ENCODE measurements at regions not wholly inside any gene's neighbourhood (a gene's known extent, or its start where the extent isn't known, plus 50 kb on each side); places are given as distances from the start of the nearest gene placed in this dataset.

DNA sequence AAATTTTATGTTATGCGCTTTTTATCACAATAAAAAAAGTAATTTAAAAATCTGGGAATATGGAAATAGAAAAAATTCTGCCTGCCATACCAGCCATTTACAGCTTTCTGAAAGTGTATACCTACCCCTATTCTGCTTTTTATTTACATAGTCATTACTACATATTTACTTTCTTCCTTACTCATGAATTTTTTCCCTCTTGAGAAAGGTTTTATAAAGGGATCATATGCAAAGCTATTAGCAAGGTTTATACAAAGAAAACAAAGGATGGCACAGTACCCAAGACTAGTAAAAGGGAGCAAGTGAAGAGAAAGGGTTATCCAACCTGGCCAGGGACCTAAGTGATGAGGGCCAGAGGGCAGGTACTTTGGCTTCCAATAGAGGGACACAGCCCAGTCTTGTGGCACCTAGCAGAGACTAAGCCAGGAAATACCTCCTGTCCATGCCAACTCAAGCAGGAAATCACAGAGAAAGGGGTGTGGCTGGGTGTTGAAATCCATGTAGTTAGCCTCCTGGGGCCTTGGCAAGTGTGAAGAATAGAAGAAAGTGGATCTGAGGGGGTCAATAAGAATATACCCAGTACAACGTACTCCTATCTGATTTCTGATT, 207.3 kb upstream of the VEGFC start:
- no peaks in the 10 kb centered on the region for H3K36me3 ChIP-seq
- no peaks in the 10 kb centered on the region for H3K9me3 ChIP-seq
- H3K4me1 ChIP-seq, result peaks cover 0 to 18% (median 0%) of the 10 kb centered on the region in 3 donors
- intact Hi-C loops (cut with DNase I), result no loop called here
- TF ChIP-seq POLR2A (IDR thresholded peaks at IDR 0.05), result no peak
- no peak for TF ChIP-seq CTCF (IDR thresholded peaks at IDR 0.05)
- no peak overlapping the region for H3K27ac ChIP-seq
- no peak for DNase-seq
- no peak overlapping the region for H3K4me3 ChIP-seq
- no peaks in the 10 kb centered on the region for H3K27me3 ChIP-seq
- WGBS, 2 donors, result 61 to 64% methylated on average over 2 of the region's 2 CpGs

DNA sequence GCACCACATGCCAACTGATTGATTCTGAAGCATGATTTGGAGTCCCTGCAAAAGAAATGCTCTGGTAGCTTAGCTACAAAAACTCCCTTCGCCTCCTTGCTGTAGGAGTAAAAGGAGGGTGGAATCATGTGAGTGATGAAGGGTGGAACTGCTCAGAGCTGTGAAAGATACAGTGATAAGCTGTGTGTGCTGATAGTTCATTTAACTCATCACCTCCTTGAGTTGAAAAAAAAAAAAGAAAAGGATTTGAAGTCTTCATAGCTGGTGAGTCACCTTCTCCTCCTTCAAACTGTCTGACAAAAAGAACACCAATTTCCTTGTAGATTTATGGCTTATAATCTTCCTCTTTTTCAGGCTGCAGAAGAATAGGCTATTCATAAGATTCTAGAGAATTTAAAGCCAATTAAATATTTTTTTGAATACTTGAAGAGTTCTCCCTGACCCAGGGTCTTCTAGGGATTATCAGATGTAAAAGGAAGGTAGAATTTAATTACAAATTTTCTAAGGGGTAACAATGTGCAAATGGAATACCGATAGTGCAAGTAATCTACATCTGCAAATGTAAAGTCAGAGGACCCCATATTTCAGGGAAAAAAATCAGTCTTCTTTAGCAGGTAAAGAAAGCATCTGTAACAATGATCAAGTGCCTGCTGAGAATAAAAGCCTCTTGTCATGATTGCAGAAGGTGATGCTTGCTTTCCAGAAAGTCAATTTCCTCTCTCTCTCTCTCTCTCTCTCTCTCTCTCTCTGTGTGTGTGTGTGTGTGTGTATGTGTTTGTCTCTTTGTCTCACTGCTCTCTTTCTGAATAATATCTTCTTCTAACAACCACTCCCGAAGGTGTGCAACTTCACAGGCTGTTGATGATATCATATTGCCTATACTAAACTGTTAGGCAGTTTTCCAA, 208.8 kb upstream of the VEGFC start:
- H3K4me1 ChIP-seq, result peaks cover 0 to 18% (median 0%) of the 10 kb centered on the region in 3 donors
- 28 to 44% methylated on average over 3 of the region's 3 CpGs for WGBS, 2 donors
- no peak for DNase-seq
- H3K27me3 ChIP-seq, result no peaks in the 10 kb centered on the region
- no peak overlapping the region for H3K4me3 ChIP-seq
- intact Hi-C loops (cut with DNase I), result no loop called here
- H3K36me3 ChIP-seq, result no peaks in the 10 kb centered on the region
- H3K27ac ChIP-seq, result no peak overlapping the region
- no peaks in the 10 kb centered on the region for H3K9me3 ChIP-seq
- no peak for TF ChIP-seq POLR2A (IDR thresholded peaks at IDR 0.05)
- TF ChIP-seq CTCF (IDR thresholded peaks at IDR 0.05), result no peak

DNA sequence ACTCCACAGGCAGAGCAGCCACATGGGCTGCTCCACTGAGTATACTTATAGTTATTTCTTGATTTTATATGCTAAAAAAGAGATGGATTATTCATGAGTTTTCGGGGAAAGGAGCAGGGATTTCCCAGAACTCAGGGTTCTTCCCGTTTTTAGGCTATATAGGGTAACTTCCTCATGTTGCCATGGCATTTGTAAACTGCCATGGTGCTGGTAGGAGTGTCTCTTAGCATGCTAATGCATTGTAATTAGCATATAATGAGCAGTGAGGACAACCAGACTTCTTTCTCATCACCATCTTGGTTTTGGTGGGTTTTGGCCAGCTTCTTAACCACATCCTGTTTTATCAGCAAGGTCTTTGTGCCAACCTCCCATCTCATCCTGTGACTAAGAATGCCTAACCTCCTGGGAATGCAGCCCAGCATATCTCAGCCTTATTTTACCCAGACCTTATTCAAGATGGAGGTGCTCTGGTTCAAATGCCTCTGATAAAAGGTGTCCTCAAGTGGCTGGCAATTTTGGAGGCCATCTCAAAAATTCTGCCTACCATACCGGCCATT, 213.0 kb upstream of the VEGFC start:
- no peak for DNase-seq
- 41 to 42% methylated on average over 3 of the region's 3 CpGs for WGBS, 2 donors
- Histone ChIP-seq H3K27me3 (no peaks in the 10 kb centered on the region), H3K4me3 (no peak overlapping the region), H3K27ac (no peak overlapping the region), H3K36me3 (no peaks in the 10 kb centered on the region), H3K9me3 (no peaks in the 10 kb centered on the region), H3K4me1 (peaks cover 0 to 7% (median 0%) of the 10 kb centered on the region in 3 donors)
- TF ChIP-seq CTCF (IDR thresholded peaks at IDR 0.05) (no peak), POLR2A (IDR thresholded peaks at IDR 0.05) (no peak)
- intact Hi-C loops (cut with DNase I), result no loop called here

GRCh38 chr4:177006331-177006730, 213.6 kb upstream of the VEGFC start:
- DNase-seq, result no peak
- H3K4me1 ChIP-seq, result peaks cover 0 to 1% (median 0%) of the 10 kb centered on the region in 3 donors
- intact Hi-C loops (cut with DNase I), result no loop called here

More at GRCh38 chr4:177006331-177006730, 213.6 kb upstream of the VEGFC start:
- Histone ChIP-seq H3K4me3 (no peak overlapping the region), H3K27me3 (no peaks in the 10 kb centered on the region), H3K36me3 (no peaks in the 10 kb centered on the region), H3K9me3 (no peaks in the 10 kb centered on the region), H3K27ac (no peak overlapping the region)
- TF ChIP-seq CTCF (IDR thresholded peaks at IDR 0.05) (no peak), POLR2A (IDR thresholded peaks at IDR 0.05) (no peak)
